Neuron (in vitro differentiated cells): ENCODE measurements at regions not wholly inside any gene's neighbourhood (a gene's known extent, or its start where the extent isn't known, plus 50 kb on each side); places are given as distances from the start of the nearest gene placed in this dataset.

Experiments
- H2AFZ ChIP-seq: one replicate; pipeline ENCODE4 v1.6.1; 2013; ENCODE audit warnings: low read depth, mild to moderate bottlenecking, inconsistent platforms, low read length, moderate library complexity
- H3K27me3 ChIP-seq: one replicate; pipeline ENCODE4 v1.6.1; 2013; ENCODE audit warnings: low read length; ENCODE audit not compliant: insufficient read depth
- H3K36me3 ChIP-seq: one replicate; pipeline ENCODE4 v1.6.1; 2013; ENCODE audit warnings: low read length; ENCODE audit not compliant: insufficient read depth
- H3K4me1 ChIP-seq: one replicate; pipeline ENCODE4 v1.6.1; 2013; ENCODE audit warnings: low read length; ENCODE audit not compliant: insufficient read depth
- H3K4me3 ChIP-seq: 2 replicates; pipeline ENCODE4 v1.5.1; 2013; ENCODE audit warnings: mild to moderate bottlenecking, low read length, moderate library complexity
- H3K9me3 ChIP-seq: one replicate; pipeline ENCODE4 v1.6.1; 2013; ENCODE audit warnings: low read length

DNA sequence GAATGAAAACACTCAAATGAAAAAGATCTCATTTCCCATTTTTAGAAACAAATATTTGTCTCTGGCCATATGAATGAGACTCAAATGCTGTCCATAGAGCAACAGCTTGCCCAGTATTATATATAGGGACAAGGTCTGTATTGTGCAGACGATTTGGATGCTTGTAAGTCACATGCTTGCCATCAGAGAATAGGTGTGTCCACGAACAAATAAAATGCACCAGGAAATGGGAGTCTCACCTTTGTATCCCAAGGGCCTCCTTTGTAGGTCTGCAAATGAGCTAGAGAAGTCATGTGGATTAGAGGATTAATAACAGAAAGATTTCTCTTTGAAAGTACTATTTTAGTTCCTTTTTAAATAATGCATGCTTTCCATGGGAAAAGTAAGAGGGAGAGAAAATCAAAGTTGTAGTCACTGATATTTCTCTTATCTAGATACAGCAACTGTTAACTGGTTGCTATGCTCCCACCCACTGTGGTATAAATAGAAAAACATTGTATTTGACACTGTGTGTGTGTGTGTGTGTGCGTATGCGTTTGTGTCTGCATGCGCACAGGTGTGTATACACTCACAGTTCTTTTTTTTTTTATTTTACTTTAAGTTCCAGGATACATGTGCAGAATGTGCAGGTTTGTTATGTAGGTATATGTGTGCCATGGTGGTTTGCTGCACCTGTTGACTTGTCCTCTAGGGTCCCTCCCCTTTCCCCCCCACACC lies 383.4 kb upstream of the ARRDC4 start:
- no peaks in the 10 kb centered on the region for H3K9me3 ChIP-seq
- H3K27me3 ChIP-seq = no peaks in the 10 kb centered on the region
- no peaks in the 10 kb centered on the region for H3K36me3 ChIP-seq
- no peaks in the 10 kb centered on the region for H3K4me1 ChIP-seq
- no peak overlapping the region for H3K4me3 ChIP-seq
- H2AFZ ChIP-seq = no peak overlapping the region

DNA sequence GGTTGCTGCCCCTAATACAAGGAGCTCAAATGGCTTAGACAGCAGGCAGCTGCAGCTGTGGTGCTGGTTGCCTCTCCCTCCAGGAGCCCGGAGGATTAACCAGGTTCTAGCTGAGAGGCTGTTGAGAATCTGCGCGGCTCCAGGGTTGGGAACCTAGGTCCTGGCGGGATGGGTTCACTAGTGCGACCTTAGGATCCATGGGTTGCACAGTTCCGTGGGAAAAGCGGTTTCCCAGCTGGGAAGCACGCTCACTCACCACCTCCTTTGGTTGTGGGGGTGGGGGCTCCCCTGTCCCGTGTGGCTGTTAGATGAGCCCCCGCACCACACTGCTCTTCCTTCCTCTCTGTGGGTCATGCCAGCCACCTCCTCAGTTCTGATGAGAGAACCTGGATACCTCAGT lies 375.1 kb upstream of the ARRDC4 start:
- Histone ChIP-seq H3K9me3 (no peaks in the 10 kb centered on the region), H3K36me3 (no peaks in the 10 kb centered on the region), H3K27me3 (no peaks in the 10 kb centered on the region), H2AFZ (no peak overlapping the region), H3K4me1 (no peaks in the 10 kb centered on the region), H3K4me3 (no peak overlapping the region)

DNA sequence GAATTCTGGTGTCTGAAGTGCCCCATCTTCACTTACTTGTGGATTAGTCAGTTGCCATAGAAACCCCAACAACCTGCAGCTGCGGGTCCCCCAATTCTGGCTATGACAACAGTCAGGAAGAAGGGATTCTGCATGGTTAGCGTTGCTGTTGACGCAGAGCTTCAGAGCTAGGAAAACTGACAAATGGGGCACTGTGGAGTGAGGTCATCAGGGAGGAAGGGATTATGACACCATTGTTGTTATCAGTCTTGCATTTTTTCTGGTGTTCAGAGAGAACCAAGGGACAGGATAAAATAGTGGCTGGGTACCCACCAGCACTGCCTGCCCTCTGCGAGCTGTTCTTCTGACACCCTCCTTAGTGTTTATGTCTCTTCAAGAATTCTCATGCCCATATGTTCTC lies 367.7 kb upstream of the ARRDC4 start:
- no peak overlapping the region for H2AFZ ChIP-seq
- H3K4me3 ChIP-seq = no peak overlapping the region
- no peaks in the 10 kb centered on the region for H3K4me1 ChIP-seq
- no peaks in the 10 kb centered on the region for H3K36me3 ChIP-seq
- no peaks in the 10 kb centered on the region for H3K27me3 ChIP-seq
- no peaks in the 10 kb centered on the region for H3K9me3 ChIP-seq

GRCh38 chr15:97597801-97598200 lies 362.7 kb upstream of the ARRDC4 start:
- Histone ChIP-seq H3K9me3 (no peaks in the 10 kb centered on the region), H3K4me3 (no peak overlapping the region), H3K4me1 (no peaks in the 10 kb centered on the region), H2AFZ (no peak overlapping the region), H3K36me3 (no peaks in the 10 kb centered on the region), H3K27me3 (no peaks in the 10 kb centered on the region)

DNA sequence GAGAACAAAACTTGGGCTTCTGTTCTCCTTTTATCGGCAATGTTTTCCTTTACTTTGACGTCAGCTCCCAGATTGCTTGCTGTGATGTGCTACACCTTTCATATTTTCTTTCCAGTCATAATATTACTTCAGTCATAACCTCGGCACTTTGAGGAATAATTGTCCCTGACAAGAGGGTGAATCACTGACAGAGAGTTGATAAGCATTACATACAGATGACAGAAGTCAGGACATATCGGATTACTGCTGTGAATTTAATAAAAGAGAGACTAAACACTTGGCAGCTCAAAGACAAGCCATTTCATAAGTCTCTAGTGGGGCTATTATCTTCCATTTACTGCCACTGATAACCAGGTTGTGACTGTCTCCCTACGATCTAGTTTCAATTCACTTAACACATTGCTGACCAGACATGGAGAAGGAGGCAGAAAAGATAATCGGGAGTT lies 362.1 kb upstream of the ARRDC4 start:
- Histone ChIP-seq H3K36me3 (no peaks in the 10 kb centered on the region), H3K27me3 (no peaks in the 10 kb centered on the region), H3K4me1 (no peaks in the 10 kb centered on the region), H3K4me3 (no peak overlapping the region), H3K9me3 (no peaks in the 10 kb centered on the region), H2AFZ (no peak overlapping the region)

GRCh38 chr15:97600190-97600589 lies 360.3 kb upstream of the ARRDC4 start:
- Histone ChIP-seq H3K9me3 (no peaks in the 10 kb centered on the region), H2AFZ (no peak overlapping the region), H3K27me3 (no peaks in the 10 kb centered on the region), H3K36me3 (no peaks in the 10 kb centered on the region), H3K4me3 (no peak overlapping the region), H3K4me1 (no peaks in the 10 kb centered on the region)

- Histone ChIP-seq H3K4me1 (no peaks in the 10 kb centered on the region), H3K27me3 (no peaks in the 10 kb centered on the region), H2AFZ (no peak overlapping the region), H3K4me3 (no peak overlapping the region), H3K36me3 (no peaks in the 10 kb centered on the region), H3K9me3 (no peaks in the 10 kb centered on the region)
These were observed 355.8 kb upstream of the ARRDC4 start for GRCh38 chr15:97604677-97605076.

DNA sequence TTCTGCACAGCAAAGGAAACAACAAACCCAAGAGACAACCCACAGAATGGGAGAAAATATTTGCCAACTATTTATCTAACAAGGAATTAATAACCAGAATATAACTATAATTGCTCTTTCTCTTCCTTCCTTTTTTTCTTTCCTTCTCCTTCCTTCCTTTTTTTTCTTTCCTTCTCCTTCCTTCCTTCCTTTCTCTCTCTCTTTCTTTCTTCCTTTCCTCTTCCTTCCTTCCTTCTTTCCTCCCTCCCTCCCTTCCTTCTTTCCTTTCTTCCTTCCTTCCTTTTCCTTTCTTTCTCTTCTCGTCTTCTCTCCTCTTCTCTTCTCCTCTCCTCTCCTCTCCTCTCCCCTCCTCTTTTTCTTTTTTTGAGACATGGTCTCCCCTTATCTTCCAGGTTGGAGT lies 345.4 kb upstream of the ARRDC4 start:
- H3K36me3 ChIP-seq = no peaks in the 10 kb centered on the region

GRCh38 chr15:97623091-97623661 lies 337.3 kb upstream of the ARRDC4 start:
- Histone ChIP-seq H2AFZ (no peak overlapping the region), H3K4me1 (no peaks in the 10 kb centered on the region), H3K9me3 (no peaks in the 10 kb centered on the region), H3K36me3 (no peaks in the 10 kb centered on the region), H3K27me3 (peaks cover 4% of the 10 kb centered on the region), H3K4me3 (no peak overlapping the region)

More for the DNA sequence above, 345.4 kb upstream of the ARRDC4 start:
- H3K9me3 ChIP-seq = no peaks in the 10 kb centered on the region
- no peaks in the 10 kb centered on the region for H3K27me3 ChIP-seq
- no peak overlapping the region for H3K4me3 ChIP-seq
- H2AFZ ChIP-seq = no peak overlapping the region
- H3K4me1 ChIP-seq = no peaks in the 10 kb centered on the region

GRCh38 chr15:97627634-97628033 lies 332.9 kb upstream of the ARRDC4 start:
- Histone ChIP-seq H3K4me3 (no peak overlapping the region), H3K27me3 (peaks cover 4% of the 10 kb centered on the region), H2AFZ (no peak overlapping the region), H3K36me3 (no peaks in the 10 kb centered on the region), H3K4me1 (no peaks in the 10 kb centered on the region), H3K9me3 (no peaks in the 10 kb centered on the region)

DNA sequence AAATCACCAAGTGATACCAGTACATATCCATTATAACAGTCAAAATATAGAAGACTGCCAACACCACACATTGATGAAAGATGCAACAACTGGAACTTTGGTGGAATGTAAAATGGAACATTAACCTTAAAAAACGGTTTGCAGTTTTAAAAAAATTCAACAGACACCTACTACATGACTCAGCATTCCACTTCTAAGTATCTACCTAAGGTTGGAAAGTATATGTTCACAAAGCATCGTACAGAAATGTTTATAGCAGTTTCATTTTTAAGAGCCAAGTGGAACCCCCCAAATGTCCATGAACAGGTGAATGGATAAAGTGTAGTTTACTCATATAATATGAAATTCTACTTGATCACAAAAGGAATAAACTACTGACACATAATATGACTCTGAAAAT lies 314.7 kb upstream of the ARRDC4 start:
- no peaks in the 10 kb centered on the region for H3K9me3 ChIP-seq
- H3K4me1 ChIP-seq = no peaks in the 10 kb centered on the region
- H3K36me3 ChIP-seq = no peaks in the 10 kb centered on the region
- H3K27me3 ChIP-seq = peaks cover 4% of the 10 kb centered on the region
- no peak overlapping the region for H2AFZ ChIP-seq
- no peak overlapping the region for H3K4me3 ChIP-seq

GRCh38 chr15:97648728-97649127 lies 311.8 kb upstream of the ARRDC4 start:
- H3K27me3 ChIP-seq = peaks cover 23% of the 10 kb centered on the region
- no peaks in the 10 kb centered on the region for H3K9me3 ChIP-seq
- no peaks in the 10 kb centered on the region for H3K36me3 ChIP-seq
- peaks cover 8% of the 10 kb centered on the region for H3K4me1 ChIP-seq
- no peak overlapping the region for H3K4me3 ChIP-seq
- no peak overlapping the region for H2AFZ ChIP-seq

DNA sequence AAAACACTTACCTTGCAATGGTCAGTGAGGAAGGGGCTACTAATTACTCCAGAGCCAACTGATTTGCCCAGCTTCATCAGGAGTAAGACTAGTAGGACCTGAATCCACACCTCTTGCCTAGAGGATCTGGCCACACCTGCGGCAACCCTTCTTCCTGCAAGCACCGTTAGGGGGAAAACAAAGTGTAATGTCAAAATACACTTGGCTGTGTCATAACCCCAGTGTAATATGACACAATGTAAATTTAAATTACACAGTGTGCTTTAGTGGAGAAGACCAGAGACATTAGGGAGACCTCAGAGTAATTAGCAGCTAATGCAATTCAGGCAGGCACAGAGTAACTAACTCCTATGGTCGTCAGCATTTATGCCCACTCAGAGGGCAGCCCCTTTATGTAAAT lies 308.5 kb upstream of the ARRDC4 start:
- no peaks in the 10 kb centered on the region for H3K36me3 ChIP-seq
- no peak overlapping the region for H2AFZ ChIP-seq
- no peak overlapping the region for H3K4me3 ChIP-seq
- H3K27me3 ChIP-seq = peaks cover 31% of the 10 kb centered on the region
- H3K9me3 ChIP-seq = no peaks in the 10 kb centered on the region
- peaks cover 8% of the 10 kb centered on the region for H3K4me1 ChIP-seq

DNA sequence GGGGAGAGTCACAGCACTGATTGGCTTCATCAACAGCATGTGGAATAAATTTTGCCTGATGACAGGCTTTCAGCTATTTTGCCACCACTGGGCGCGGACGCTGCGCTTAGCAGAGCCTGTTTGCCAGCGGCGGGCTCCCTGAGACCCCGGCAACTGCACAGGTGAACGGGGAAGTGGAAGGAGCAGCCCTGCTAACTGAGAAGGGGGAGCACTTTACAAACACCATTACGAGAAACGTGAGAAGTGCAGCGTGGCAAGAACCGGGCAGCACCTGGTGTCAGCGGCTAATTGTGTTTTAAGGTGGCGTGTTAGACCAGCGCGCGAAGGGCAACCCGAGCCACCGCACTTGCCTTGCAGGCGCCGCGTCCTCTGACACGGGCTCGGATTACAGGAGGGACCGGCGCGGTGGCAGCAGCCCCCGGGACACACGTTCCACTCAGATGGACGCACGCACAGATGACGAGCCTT lies 307.8 kb upstream of the ARRDC4 start:
- Histone ChIP-seq H3K4me1 (peaks cover 8% of the 10 kb centered on the region), H3K9me3 (no peaks in the 10 kb centered on the region), H3K27me3 (peaks cover 31% of the 10 kb centered on the region), H3K36me3 (no peaks in the 10 kb centered on the region), H2AFZ (peak overlapping the region; percentile 64), H3K4me3 (no peak overlapping the region)
